Fibroblast of the aortic adventitia (primary cell): ENCODE measurements at regions not wholly inside any gene's neighbourhood (a gene's known extent, or its start where the extent isn't known, plus 50 kb on each side); places are given as distances from the start of the nearest gene placed in this dataset.

ENCODE experiments used
- DNase-seq: peaks from one replicate; pipeline ENCODE4 v3.0.0-alpha.2; 2010; ENCODE audit warnings: low read depth
- H3K4me3 ChIP-seq: 2 replicates; pipeline ENCODE4 v1.5.1; 2011; ENCODE audit warnings: low read depth, mild to moderate bottlenecking, control low read depth, low read length, moderate library complexity
- CTCF ChIP-seq: IDR thresholded peaks from 2 replicates; pipeline ENCODE4 v1.5.1; 2011; ENCODE audit warnings: mild to moderate bottlenecking, low read length, control low read depth, inconsistent platforms; ENCODE audit not compliant: insufficient read depth

- no peak overlapping the region for H3K4me3 ChIP-seq
- DNase-seq = no peak
- no peak for TF ChIP-seq CTCF
These were observed 309.5 kb downstream of the CTTN start for GRCh38 chr11:70707821-70708220.

GRCh38 chr11:70709596-70709995 is 311.3 kb downstream of the CTTN start:
- TF ChIP-seq CTCF = no peak
- no peak overlapping the region for H3K4me3 ChIP-seq
- no peak for DNase-seq

GRCh38 chr11:70710192-70710591 is 311.9 kb downstream of the CTTN start:
- no peak for DNase-seq
- no peak overlapping the region for H3K4me3 ChIP-seq
- no peak for TF ChIP-seq CTCF

- no peak for TF ChIP-seq CTCF
- no peak for DNase-seq
- no peak overlapping the region for H3K4me3 ChIP-seq
These were observed 312.3 kb downstream of the CTTN start for GRCh38 chr11:70710601-70711000.

GRCh38 chr11:70711095-70711910 is 313.0 kb downstream of the CTTN start:
- no peak for TF ChIP-seq CTCF
- H3K4me3 ChIP-seq = no peak overlapping the region
- no peak for DNase-seq

GRCh38 chr11:70711911-70712185 is 313.5 kb downstream of the CTTN start:
- TF ChIP-seq CTCF = no peak
- H3K4me3 ChIP-seq = no peak overlapping the region
- no peak for DNase-seq

GRCh38 chr11:70712471-70712870 is 314.1 kb downstream of the CTTN start:
- no peak overlapping the region for H3K4me3 ChIP-seq
- TF ChIP-seq CTCF = no peak
- peak; percentile 1 for DNase-seq
